OCI-LY1 (cell line): ENCODE measurements at regions not wholly inside any gene's neighbourhood (a gene's known extent, or its start where the extent isn't known, plus 50 kb on each side); places are given as distances from the start of the nearest gene placed in this dataset.

Experiments used
- H2AFZ ChIP-seq: fragments of 200-600 bp; sonication (generic), shearing (Covaris generic); 2 replicates; pipeline ENCODE4 v1.6.0; 2014; ENCODE audit warnings: antibody characterized with exemption, mild to moderate bottlenecking, low read length
- H3F3A ChIP-seq: fragments of 200-600 bp; sonication (generic), shearing (Covaris generic); 2 replicates; pipeline ENCODE4 v1.6.0; 2014; ENCODE audit warnings: mild to moderate bottlenecking, antibody characterized with exemption, low read length, moderate library complexity; ENCODE audit not compliant: insufficient read depth
- H3K27ac ChIP-seq: fragments of 200-600 bp; sonication (generic); 2 replicates; pipeline ENCODE4 v1.5.1; 2014; ENCODE audit warnings: low read length, mixed run types, mild to moderate bottlenecking, low read depth; ENCODE audit not compliant: poor library complexity, severe bottlenecking
- H3K27me3 ChIP-seq: fragments of 200-600 bp; sonication (generic); 2 replicates; pipeline ENCODE4 v1.6.0; 2014; ENCODE audit warnings: antibody characterized with exemption, mild to moderate bottlenecking, low read length, moderate library complexity; ENCODE audit not compliant: insufficient read depth
- H3K36me3 ChIP-seq: fragments of 200-600 bp; sonication (generic); 2 replicates; pipeline ENCODE4 v1.6.1; 2014; ENCODE audit warnings: mild to moderate bottlenecking, antibody characterized with exemption, low read length, moderate library complexity, mixed read lengths; ENCODE audit not compliant: insufficient read depth
- H3K4me1 ChIP-seq: fragments of 200-600 bp; sonication (generic); 2 replicates; pipeline ENCODE4 v1.5.1; 2014; ENCODE audit warnings: mild to moderate bottlenecking, low read length, moderate library complexity; ENCODE audit not compliant: insufficient read depth, severe bottlenecking
- H3K4me2 ChIP-seq: fragments of 200-600 bp; sonication (generic), shearing (Covaris generic); 2 replicates; pipeline ENCODE4 v1.6.1; 2014; ENCODE audit warnings: low read length
- H3K4me3 ChIP-seq: fragments of 200-600 bp; sonication (generic); 2 replicates; pipeline ENCODE4 v1.5.1; 2014; ENCODE audit warnings: low read length, low read depth, mild to moderate bottlenecking, mixed read lengths; ENCODE audit not compliant: poor library complexity, severe bottlenecking
- H3K79me2 ChIP-seq: fragments of 200-600 bp; shearing (Covaris generic); 2 replicates; pipeline ENCODE4 v1.6.1; 2016; ENCODE audit warnings: mixed run types, low read length, mixed read lengths; ENCODE audit not compliant: insufficient read depth
- H3K9ac ChIP-seq: fragments of 200-600 bp; sonication (generic), shearing (Covaris generic); 2 replicates; pipeline ENCODE4 v1.6.1; 2014; ENCODE audit warnings: mild to moderate bottlenecking, low read length, mixed read lengths
- H3K9me2 ChIP-seq: fragments of 200-600 bp; sonication (generic), shearing (Covaris generic); 2 replicates; pipeline ENCODE4 v1.6.1; 2014; ENCODE audit warnings: low read depth, mild to moderate bottlenecking, low read length, mixed read lengths
- H3K9me3 ChIP-seq: fragments of 200-600 bp; shearing (Covaris generic); 2 replicates; pipeline ENCODE4 v1.6.1; 2014; ENCODE audit warnings: low read length, mixed read lengths
- H4K20me1 ChIP-seq: fragments of 200-600 bp; sonication (generic), shearing (Covaris generic); 2 replicates; pipeline ENCODE4 v1.6.0; 2016; ENCODE audit warnings: mild to moderate bottlenecking, low read length; ENCODE audit not compliant: insufficient read depth
- CTCF ChIP-seq: fragments of 200-600 bp; sonication (generic), shearing (Covaris generic); IDR thresholded peaks from 2 replicates; pipeline ENCODE4 v1.5.1; 2017; ENCODE audit warnings: mild to moderate bottlenecking, antibody characterized with exemption, low read length, moderate library complexity, mixed read lengths
- EZH2 ChIP-seq: fragments of 200-600 bp; sonication (generic), shearing (Covaris generic); IDR thresholded peaks from 2 replicates; pipeline ENCODE4 v1.8.0; 2017; ENCODE audit warnings: borderline replicate concordance, mixed run types, mild to moderate bottlenecking, antibody characterized with exemption, low read length, moderate library complexity, mixed read lengths

GRCh38 chr16:48454051-48454450 lies 68.8 kb upstream of the SIAH1 start:
- no peaks in the 10 kb centered on the region for H4K20me1 ChIP-seq
- H3K36me3 ChIP-seq, result no peaks in the 10 kb centered on the region
- no peak overlapping the region for H3K4me3 ChIP-seq
- H3K9me2 ChIP-seq, result no peaks in the 10 kb centered on the region
- peaks cover 5% of the 10 kb centered on the region; the same call in 1 of the 2 replicates for H3K27me3 ChIP-seq
- no peak for TF ChIP-seq EZH2
- no peak for TF ChIP-seq CTCF
- no peaks in the 10 kb centered on the region for H3K9me3 ChIP-seq
- no peak overlapping the region for H3K27ac ChIP-seq
- no peaks in the 10 kb centered on the region for H3K79me2 ChIP-seq
- no peak overlapping the region for H3K4me2 ChIP-seq
- no peak overlapping the region for H2AFZ ChIP-seq
- no peaks in the 10 kb centered on the region for H3K4me1 ChIP-seq
- no peaks in the 10 kb centered on the region for H3F3A ChIP-seq
- H3K9ac ChIP-seq, result no peak overlapping the region

- no peaks in the 10 kb centered on the region for H3K36me3 ChIP-seq
- no peak overlapping the region for H3K4me2 ChIP-seq
- H3K27me3 ChIP-seq, result peaks cover 5% of the 10 kb centered on the region; the same call in 1 of the 2 replicates
- no peaks in the 10 kb centered on the region for H3K4me1 ChIP-seq
- H3F3A ChIP-seq, result no peaks in the 10 kb centered on the region
- H3K27ac ChIP-seq, result no peak overlapping the region
- H3K9me2 ChIP-seq, result no peaks in the 10 kb centered on the region
- H2AFZ ChIP-seq, result no peak overlapping the region
- no peak overlapping the region for H3K9ac ChIP-seq
- no peak for TF ChIP-seq CTCF
- no peak for TF ChIP-seq EZH2
- H4K20me1 ChIP-seq, result no peaks in the 10 kb centered on the region
- H3K4me3 ChIP-seq, result no peak overlapping the region
- H3K79me2 ChIP-seq, result no peaks in the 10 kb centered on the region
- H3K9me3 ChIP-seq, result no peaks in the 10 kb centered on the region
These were observed 68.0 kb upstream of the SIAH1 start for GRCh38 chr16:48452991-48453760.

- no peak for TF ChIP-seq EZH2
- no peak for TF ChIP-seq CTCF
- no peaks in the 10 kb centered on the region for H3F3A ChIP-seq
- no peaks in the 10 kb centered on the region for H3K4me1 ChIP-seq
- H3K4me2 ChIP-seq, result no peak overlapping the region
- no peaks in the 10 kb centered on the region for H3K9me2 ChIP-seq
- no peak overlapping the region for H3K27ac ChIP-seq
- H3K27me3 ChIP-seq, result no peaks in the 10 kb centered on the region; the same call in 1 of the 2 replicates
- H3K4me3 ChIP-seq, result no peak overlapping the region
- no peak overlapping the region for H2AFZ ChIP-seq
- no peaks in the 10 kb centered on the region for H3K79me2 ChIP-seq
- H4K20me1 ChIP-seq, result no peaks in the 10 kb centered on the region
- no peaks in the 10 kb centered on the region for H3K36me3 ChIP-seq
- no peak overlapping the region for H3K9ac ChIP-seq
- H3K9me3 ChIP-seq, result no peaks in the 10 kb centered on the region
These were observed 66.1 kb upstream of the SIAH1 start for GRCh38 chr16:48451323-48451722.
